Endothelial cell of umbilical vein (primary cell): ENCODE measurements at regions not wholly inside any gene's neighbourhood (a gene's known extent, or its start where the extent isn't known, plus 50 kb on each side); places are given as distances from the start of the nearest gene placed in this dataset.

Experiments used
- BruUV-seq: library from RNA; stranded (reverse); fragments of 400-500 nt; replicated peaks from 2 replicates; lab custom pipeline; 2021; lab: Mats Ljungman, UMichigan
- CTCF ChIA-PET: fragments of 300-600, 350-600 bp; sonication (Branson Sonifier 250); formaldehyde crosslinking; loops from one replicate; lab custom pipeline; 2021; ENCODE audit warnings: antibody characterized with exemption, inconsistent platforms; lab: Charles Lee
- POLR2A ChIA-PET: fragments of 300-600, 350-600 bp; sonication (Branson Sonifier 250); formaldehyde crosslinking; loops from one replicate; lab custom pipeline; 2021; ENCODE audit warnings: antibody characterized with exemption, inconsistent platforms; lab: Charles Lee
- DNase-seq: peaks from one replicate; pipeline ENCODE4 v3.0.0-alpha.2; 2011; ENCODE audit warnings: low read depth, low spot score
- FAIRE-seq: peaks from 2 replicates; lab custom pipeline; 2011; peaks lifted over from hg19 to GRCh38; lab: Jason Lieb, UNC
- H2AFZ ChIP-seq: 2 replicates; pipeline ENCODE4 v1.6.0; 2012; ENCODE audit warnings: low read depth, low read length, control low read depth, inconsistent platforms
- H3K27ac ChIP-seq: 2 replicates; pipeline ENCODE4 v1.5.1; 2011; ENCODE audit warnings: low read depth, mild to moderate bottlenecking, control low read depth, low read length, moderate library complexity; ENCODE audit not compliant: insufficient read depth
- H3K27me3 ChIP-seq, 2 experiments: 2 replicates each; pipeline versions ENCODE4 v1.6.0 to v1.6.1; 2011; ENCODE audit warnings: low read length in 2 of 2, mixed read lengths in 1 of 2; ENCODE audit not compliant: control insufficient read depth in 2 of 2, insufficient read depth in 2 of 2
- H3K36me3 ChIP-seq, 2 experiments: 2 replicates in 1 of 2; 3 replicates in 1 of 2; pipeline ENCODE4 v1.5.1; 2011; ENCODE audit warnings: low read length in 2 of 2, mild to moderate bottlenecking in 1 of 2, moderate library complexity in 1 of 2; ENCODE audit not compliant: control insufficient read depth in 2 of 2, insufficient read depth in 2 of 2; ENCODE audit errors: extremely low read depth in 1 of 2
- H3K4me1 ChIP-seq: 3 replicates; pipeline ENCODE4 v1.5.1; 2011; ENCODE audit warnings: mild to moderate bottlenecking, low read length; ENCODE audit not compliant: control insufficient read depth, insufficient read depth; ENCODE audit errors: extremely low read depth
- H3K4me2 ChIP-seq: 2 replicates; pipeline ENCODE4 v1.6.1; 2011; ENCODE audit warnings: low read length, control low read depth, mixed read lengths; ENCODE audit not compliant: insufficient read depth
- H3K4me3 ChIP-seq, 3 experiments: fragments of 200-600 bp in 1 of 3; sonication (generic), shearing (Covaris generic) in 1 of 3; replicated peaks in 1 of 3; 2 replicates each; pipeline ENCODE4 v1.5.1; 2011 to 2016; ENCODE audit warnings: control low read depth in 3 of 3, low read length in 3 of 3, mild to moderate bottlenecking in 2 of 3, inconsistent platforms in 1 of 3, low read depth in 1 of 3, moderate library complexity in 1 of 3; ENCODE audit not compliant: insufficient read depth in 1 of 3
- H3K79me2 ChIP-seq: 2 replicates; pipeline ENCODE4 v1.6.0; 2012; ENCODE audit warnings: low read length, inconsistent platforms; ENCODE audit not compliant: control insufficient read depth, insufficient read depth
- H3K9ac ChIP-seq: replicated peaks from 2 replicates; pipeline ENCODE3; 2011; ENCODE audit warnings: low read length, control low read depth; ENCODE audit not compliant: insufficient read depth; ENCODE audit errors: extremely low read depth
- H3K9me1 ChIP-seq: replicated peaks from 3 replicates; pipeline ENCODE4 v1.6.0; 2011; ENCODE audit warnings: mild to moderate bottlenecking, low read length; ENCODE audit not compliant: control insufficient read depth, insufficient read depth; ENCODE audit errors: extremely low read depth
- H3K9me3 ChIP-seq: replicated peaks from 2 replicates; pipeline ENCODE4 v1.5.1; 2012; ENCODE audit warnings: low read length, inconsistent platforms; ENCODE audit not compliant: control insufficient read depth, insufficient read depth
- H4K20me1 ChIP-seq: replicated peaks from 2 replicates; pipeline ENCODE3; 2011; ENCODE audit warnings: mild to moderate bottlenecking, low read length; ENCODE audit not compliant: control insufficient read depth, insufficient read depth; ENCODE audit errors: extremely low read depth
- CTCF ChIP-seq, 2 donors: IDR thresholded peaks; 1 replicate in 1 of 2; 2 replicates in 1 of 2; pipeline ENCODE4 v1.5.1; 2011; ENCODE audit warnings: low read length in 2 of 2, mild to moderate bottlenecking in 2 of 2, moderate library complexity in 2 of 2, control low read depth in 1 of 2, inconsistent platforms in 1 of 2, low read depth in 1 of 2; ENCODE audit not compliant: insufficient read depth in 1 of 2; ENCODE audit errors: extremely low read depth in 1 of 2
- EZH2 ChIP-seq: IDR thresholded peaks from 2 replicates; pipeline ENCODE4 v1.6.1; 2012; ENCODE audit warnings: borderline replicate concordance, low read depth, mild to moderate bottlenecking, moderate library complexity, low read length, inconsistent platforms; ENCODE audit not compliant: severe bottlenecking
- FOS ChIP-seq: IDR thresholded peaks from 2 replicates; pipeline ENCODE4 v1.6.1; 2011; ENCODE audit warnings: mild to moderate bottlenecking, low read length, moderate library complexity, borderline replicate concordance; ENCODE audit not compliant: insufficient read depth
- GATA2 ChIP-seq: IDR thresholded peaks from 2 replicates; pipeline ENCODE4 v1.7.0; 2011; ENCODE audit warnings: low read depth, mild to moderate bottlenecking, moderate library complexity, mixed read lengths, low read length; ENCODE audit not compliant: insufficient read length, insufficient read depth
- JUN ChIP-seq: IDR thresholded peaks from 2 replicates; pipeline ENCODE4 v1.6.1; 2011; ENCODE audit warnings: borderline replicate concordance, low read depth; ENCODE audit not compliant: insufficient read length, insufficient read depth
- MAX ChIP-seq: IDR thresholded peaks from 2 replicates; pipeline ENCODE4 v1.6.1; 2011; ENCODE audit not compliant: insufficient read depth, insufficient read length
- MYC ChIP-seq: IDR thresholded peaks from one replicate; pipeline ENCODE4 v1.6.1; 2011; ENCODE audit warnings: mild to moderate bottlenecking, low read depth, low read length
- POLR2A ChIP-seq: IDR thresholded peaks from 2 replicates; pipeline ENCODE4 v1.6.1; 2012; ENCODE audit warnings: low read depth, mild to moderate bottlenecking, control low read depth, low read length
- POLR2AphosphoS5 ChIP-seq: IDR thresholded peaks from 2 replicates; pipeline ENCODE4 v1.6.1; 2012; ENCODE audit warnings: low read depth, mild to moderate bottlenecking, control low read depth, low read length, moderate library complexity; ENCODE audit not compliant: insufficient read depth
- dilution Hi-C: fragments of 300-500 bp; cut with MboI; formaldehyde crosslinking; loops from one replicate; pipeline ENCODE4 v1.15.0; 2019; ENCODE audit warnings: low sequenced_read_pairs; ENCODE audit not compliant: extremely low pct_ligation_motif_present
- intact Hi-C: fragments of 100-400 bp; cut with micrococcal nuclease; formaldehyde crosslinking; loops from one replicate; pipeline ENCODE4 v1.10.0; 2022

GRCh38 chr10:64329510-64329909, 808.3 kb downstream of the REEP3 start:
- Histone ChIP-seq H2AFZ (no peak overlapping the region), H3K9me1 (no peaks in the 10 kb centered on the region), H3K9me3 (no peaks in the 10 kb centered on the region), H3K9ac (no peak overlapping the region), H3K36me3 (no peaks in the 10 kb centered on the region), H3K4me2 (no peak overlapping the region), H3K4me1 (no peaks in the 10 kb centered on the region), H4K20me1 (no peaks in the 10 kb centered on the region), H3K27me3 (no peaks in the 10 kb centered on the region), H3K4me3 (no peak overlapping the region), H3K27ac (no peak overlapping the region), H3K79me2 (no peaks in the 10 kb centered on the region)
- CTCF ChIA-PET: no interaction called here
- dilution Hi-C loops: no loop called here
- POLR2A ChIA-PET: no interaction called here
- FAIRE-seq (no peak), DNase-seq (no peak)
- TF ChIP-seq EZH2 (no peak), POLR2A (no peak), GATA2 (no peak)
- no TSS peak for BruUV-seq
- intact Hi-C loops: no loop called here

GRCh38 chr10:64332551-64332950, 811.4 kb downstream of the REEP3 start:
- no peak overlapping the region for H3K9ac ChIP-seq
- FAIRE-seq (no peak), DNase-seq (no peak)
- H3K4me2 ChIP-seq: no peak overlapping the region
- no peaks in the 10 kb centered on the region for H3K79me2 ChIP-seq
- POLR2A ChIA-PET: no interaction called here
- H3K9me1 ChIP-seq: no peaks in the 10 kb centered on the region
- no peak overlapping the region for H3K27ac ChIP-seq
- no peaks in the 10 kb centered on the region for H3K27me3 ChIP-seq
- no peaks in the 10 kb centered on the region for H3K4me1 ChIP-seq
- no peaks in the 10 kb centered on the region for H3K36me3 ChIP-seq
- H3K4me3 ChIP-seq: no peak overlapping the region
- H4K20me1 ChIP-seq: no peaks in the 10 kb centered on the region
- intact Hi-C loops (no loop called here), dilution Hi-C loops (no loop called here)
- H2AFZ ChIP-seq: no peak overlapping the region
- no peak for TF ChIP-seq POLR2AphosphoS5
- no peak for TF ChIP-seq POLR2A
- TF ChIP-seq MAX: no peak
- no peak for TF ChIP-seq CTCF (IDR thresholded peaks at IDR 0.05; ENCODE audit: extremely low read depth in 1 of 2, insufficient read depth in 1 of 2, low read depth in 1 of 2, low read length in 2 of 2)
- TF ChIP-seq FOS: no peak
- TF ChIP-seq GATA2: no peak
- no peak for TF ChIP-seq MYC
- TF ChIP-seq EZH2: no peak
- no peak for TF ChIP-seq JUN
- CTCF ChIA-PET: no interaction called here
- BruUV-seq: no TSS peak
- no peaks in the 10 kb centered on the region for H3K9me3 ChIP-seq
